HG02759 (cell line): ENCODE measurements at regions not wholly inside any gene's neighbourhood (a gene's known extent, or its start where the extent isn't known, plus 50 kb on each side); places are given as distances from the start of the nearest gene placed in this dataset.

ENCODE experiments used
- ATAC-seq: cut with Tn5 transposase; IDR thresholded peaks from one replicate; pipeline ENCODE4 v1.9.1; 2021; ENCODE audit warnings: mild to moderate bottlenecking, moderate library complexity; ENCODE audit not compliant: unreplicated experiment

DNA sequence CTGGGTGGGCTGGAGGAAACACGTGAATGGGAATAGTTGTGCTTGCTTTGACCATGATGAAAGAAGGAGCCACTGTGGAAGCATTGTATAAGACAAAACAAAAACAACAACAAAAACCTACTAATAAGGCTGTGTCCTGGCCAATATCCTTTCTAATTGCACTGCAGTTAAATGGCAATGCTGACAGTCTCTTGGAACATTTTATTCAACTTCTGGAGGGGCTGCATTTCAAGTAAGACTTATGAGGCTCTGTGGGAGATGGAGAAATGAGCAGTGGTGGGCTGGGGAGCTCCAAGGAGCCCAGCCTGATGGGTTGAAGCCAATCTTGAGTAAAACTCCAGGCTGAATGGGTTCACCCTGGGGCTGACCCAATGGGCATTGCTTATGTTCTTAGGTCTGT is 99.8 kb upstream of the ROPN1 start:
- no peak for ATAC-seq

- no peak for ATAC-seq
Observed at GRCh38 chr3:124092811-124093210, 100.9 kb upstream of the ROPN1 start.

GRCh38 chr3:124094496-124094895 is 102.6 kb upstream of the ROPN1 start:
- no peak for ATAC-seq

- no peak for ATAC-seq
Observed at GRCh38 chr3:124097362-124098131, 105.6 kb upstream of the ROPN1 start.

- no peak for ATAC-seq
Observed at GRCh38 chr3:124101643-124102042, 109.7 kb upstream of the ROPN1 start.

DNA sequence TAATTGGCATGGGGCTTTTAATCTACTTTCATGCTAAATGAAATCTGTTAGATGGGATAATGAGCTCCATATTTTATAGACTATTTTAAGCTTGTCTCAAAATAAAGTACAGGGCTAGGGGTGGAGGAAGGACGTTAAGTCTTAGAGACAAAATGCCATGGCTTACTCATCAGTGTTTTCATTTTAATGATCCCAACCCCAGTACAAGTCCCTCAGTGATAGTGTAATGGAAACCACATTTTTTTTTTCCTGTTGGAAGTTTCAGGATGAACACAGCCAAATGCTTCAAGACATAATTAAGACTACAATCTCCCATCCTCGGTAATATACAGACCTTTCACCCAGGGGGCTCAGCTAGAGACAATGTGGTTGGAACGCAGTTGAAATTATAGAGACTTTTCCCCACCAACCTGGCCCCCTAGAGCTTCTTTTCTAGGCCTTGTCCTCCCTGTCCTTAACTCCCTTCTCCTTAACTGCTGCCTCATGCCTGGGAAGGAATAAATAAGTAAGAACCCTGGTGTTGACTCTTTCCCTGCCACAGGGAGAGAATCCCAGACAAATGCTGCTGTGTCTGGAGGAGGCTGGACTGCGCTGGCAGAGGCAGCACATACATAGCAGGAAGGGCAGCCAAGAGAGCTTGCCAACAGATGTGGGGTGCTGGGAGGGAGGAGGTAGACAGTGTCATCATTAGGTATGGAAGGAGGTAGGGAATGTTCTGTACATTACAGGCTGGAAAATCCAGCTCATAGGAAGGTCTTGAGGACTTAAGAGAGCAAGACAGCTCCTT is 115.4 kb upstream of the ROPN1 start:
- ATAC-seq: no peak

- ATAC-seq: no peak
Observed at GRCh38 chr3:124108446-124108845, 116.5 kb upstream of the ROPN1 start.

DNA sequence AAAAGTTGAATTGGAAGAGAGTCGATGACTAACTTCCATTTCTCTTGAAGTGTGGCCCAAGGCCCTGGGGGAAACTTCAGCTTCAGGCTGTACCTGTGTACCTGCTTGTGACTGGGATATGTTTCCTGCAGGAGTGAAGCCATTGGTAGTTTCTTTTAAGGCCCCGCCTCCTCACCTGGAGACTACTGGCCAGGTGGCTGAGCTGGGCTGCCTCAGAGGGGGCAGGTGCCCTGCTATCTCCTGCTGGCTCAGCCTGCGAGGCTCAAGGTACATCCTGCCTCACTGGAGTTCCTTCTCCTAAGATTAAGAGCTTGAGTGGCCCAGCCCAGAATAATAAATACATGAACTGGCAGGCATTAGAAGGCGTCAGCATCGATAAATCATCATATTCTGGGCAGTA is 121.6 kb upstream of the ROPN1 start:
- no peak for ATAC-seq

DNA sequence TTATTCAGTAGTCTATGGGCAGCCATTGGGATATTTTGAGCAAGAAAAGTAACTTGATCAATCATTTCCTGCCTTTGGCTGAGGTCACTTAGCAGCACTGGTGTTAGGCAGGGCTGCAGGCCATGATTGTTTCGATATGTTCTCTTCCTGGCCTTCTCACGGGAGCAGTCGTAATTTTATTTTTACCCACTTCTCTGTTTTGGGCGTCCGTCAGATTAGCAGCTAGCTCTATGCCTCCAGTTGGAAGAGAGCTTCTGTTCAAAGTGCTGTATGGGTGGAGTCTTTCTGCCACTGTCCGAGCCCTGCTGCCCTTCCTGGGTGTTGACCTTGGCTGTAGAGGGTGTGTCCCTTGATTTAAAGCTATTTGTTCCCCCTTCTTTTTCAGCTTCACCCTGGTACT is 123.4 kb upstream of the ROPN1 start:
- no peak for ATAC-seq

DNA sequence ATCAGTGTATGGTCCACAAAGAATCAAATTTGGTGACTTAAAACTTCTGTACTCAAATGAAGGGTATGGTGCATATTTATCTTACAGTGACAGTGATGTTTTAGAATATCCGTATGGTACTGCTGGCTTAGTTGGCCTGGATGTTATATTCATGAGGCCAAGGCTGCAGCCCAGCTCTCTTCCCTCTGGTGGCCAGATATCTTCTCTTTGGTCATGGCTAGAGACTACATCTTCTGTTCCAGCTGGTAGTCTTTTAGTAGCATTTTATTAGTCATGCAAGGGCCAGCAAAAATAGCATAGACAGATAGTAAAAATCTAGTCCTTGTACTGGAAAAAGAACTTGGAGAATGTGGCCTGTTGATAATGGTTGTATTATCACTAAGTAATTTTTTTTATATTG is 124.0 kb upstream of the ROPN1 start:
- no peak for ATAC-seq

- ATAC-seq: no peak
Observed at GRCh38 chr3:124116906-124117305, 125.0 kb upstream of the ROPN1 start.

DNA sequence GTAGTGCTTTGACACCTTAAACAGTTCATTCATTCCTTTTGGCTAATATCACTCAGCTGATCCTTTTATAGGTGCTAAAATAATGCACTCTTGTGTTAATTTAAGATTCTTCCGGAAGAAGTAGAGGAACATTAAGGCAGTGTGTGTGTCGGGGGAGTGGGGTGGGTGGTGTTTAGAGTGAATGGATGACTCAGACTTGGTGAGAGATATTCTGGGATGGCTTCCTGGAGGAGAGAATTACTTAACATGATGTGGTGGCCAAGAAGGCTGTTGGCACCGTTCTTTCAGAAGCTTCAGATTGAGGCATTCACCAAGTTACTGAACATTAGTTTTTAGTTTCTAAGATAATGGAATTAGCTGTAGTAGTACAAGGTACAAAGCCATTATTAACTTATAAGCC is 125.6 kb upstream of the ROPN1 start:
- ATAC-seq: no peak

- no peak for ATAC-seq
Observed at GRCh38 chr3:124118397-124118796, 126.5 kb upstream of the ROPN1 start.

DNA sequence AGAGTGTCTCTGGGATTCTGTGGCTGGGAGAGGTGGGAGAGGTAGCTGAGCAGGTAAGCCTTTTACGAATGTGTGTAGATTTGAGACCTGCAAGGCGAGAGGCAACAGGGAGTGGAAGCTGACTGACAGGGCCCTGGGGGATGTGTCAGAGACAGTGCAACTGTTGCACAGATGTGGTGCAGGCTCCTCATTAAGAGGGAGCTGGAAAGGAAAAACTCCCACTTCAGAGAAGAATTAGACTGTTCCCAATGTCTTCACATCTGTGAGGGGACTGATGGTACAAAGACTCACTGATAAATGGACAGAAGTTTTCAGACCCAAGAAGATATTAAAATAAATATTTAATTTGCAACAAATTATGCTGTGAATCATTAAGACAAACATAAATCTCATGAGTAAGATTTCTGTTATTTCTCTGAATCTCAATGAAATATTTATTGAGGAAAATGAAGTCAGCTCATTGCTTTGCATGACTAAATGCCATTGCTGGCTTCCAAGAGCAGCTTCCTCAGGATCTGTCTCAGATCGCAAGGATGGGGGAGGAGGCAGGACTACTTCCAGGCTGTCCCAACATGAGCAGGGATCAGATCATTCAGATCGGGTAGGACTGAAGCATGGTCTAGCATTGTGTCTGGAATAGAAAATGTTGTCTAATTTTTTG is 127.3 kb upstream of the ROPN1 start:
- no peak for ATAC-seq

GRCh38 chr3:124121379-124122312 is 129.7 kb upstream of the ROPN1 start:
- ATAC-seq: no peak

DNA sequence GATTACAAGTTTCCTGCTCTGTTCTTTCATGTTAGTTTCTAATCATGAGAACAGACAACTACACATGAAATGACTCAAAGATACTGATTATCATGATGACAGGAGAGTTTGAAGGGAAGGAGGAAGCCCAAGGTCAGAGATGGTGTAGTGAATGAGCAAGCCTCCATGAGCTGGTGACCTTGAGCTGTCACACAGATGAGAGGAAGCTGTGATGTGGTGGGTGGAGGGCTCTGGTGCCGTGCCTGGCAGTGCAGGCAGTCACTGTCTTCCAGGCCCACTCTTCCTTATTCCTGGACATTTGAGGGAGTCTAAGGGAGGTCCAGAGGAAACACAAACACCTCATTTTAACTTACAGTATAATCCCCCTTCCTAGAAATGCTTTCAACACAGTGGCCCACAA is 133.4 kb upstream of the ROPN1 start:
- ATAC-seq: no peak

DNA sequence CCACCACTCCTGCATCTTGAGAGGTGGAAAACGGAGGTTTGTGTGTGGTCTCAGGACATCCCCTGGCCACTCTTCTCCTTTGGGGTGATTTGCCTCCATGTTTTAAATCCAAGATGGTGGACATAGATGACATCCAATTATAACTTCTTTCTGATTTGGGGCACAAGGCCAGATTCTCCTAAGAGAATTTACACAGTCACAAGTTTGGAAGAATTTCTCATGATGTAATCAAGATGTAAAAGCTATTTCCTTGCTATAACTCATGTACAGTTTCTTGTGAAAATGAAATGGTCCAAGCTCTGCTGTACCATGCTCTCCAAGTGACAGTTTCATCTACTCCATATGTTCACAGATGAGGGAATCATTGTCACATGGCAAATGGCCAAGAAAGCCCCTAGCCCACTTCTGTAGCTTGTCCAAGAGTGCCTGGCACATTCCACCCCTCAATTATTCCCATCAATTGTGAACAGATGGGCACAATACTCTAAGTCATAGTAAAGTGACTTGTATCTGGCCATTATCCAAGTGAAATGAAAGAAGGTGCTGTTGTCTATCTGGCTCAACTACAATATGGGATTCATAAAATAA is 134.6 kb upstream of the ROPN1 start:
- no peak for ATAC-seq

GRCh38 chr3:124131158-124131557 is 139.2 kb upstream of the ROPN1 start:
- no peak for ATAC-seq

DNA sequence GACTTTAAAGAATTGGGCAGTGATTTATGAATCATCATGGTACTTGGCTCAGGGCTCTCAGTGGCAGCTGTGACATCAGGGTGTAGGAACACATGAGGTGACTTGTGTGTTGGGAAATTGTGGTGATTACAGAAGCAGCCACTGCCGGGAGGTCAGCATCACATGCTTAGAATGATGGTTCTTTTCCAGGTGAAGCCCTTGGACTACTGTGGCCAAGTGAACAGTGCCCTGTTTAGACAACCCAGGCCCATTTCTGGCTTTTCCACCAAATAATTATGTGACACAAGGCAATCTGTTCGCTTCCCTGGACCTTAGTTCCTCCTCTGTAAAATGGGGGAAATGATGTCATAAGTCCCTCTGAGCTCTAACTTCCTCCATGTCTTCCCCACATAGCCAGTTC is 139.7 kb upstream of the ROPN1 start:
- no peak for ATAC-seq

DNA sequence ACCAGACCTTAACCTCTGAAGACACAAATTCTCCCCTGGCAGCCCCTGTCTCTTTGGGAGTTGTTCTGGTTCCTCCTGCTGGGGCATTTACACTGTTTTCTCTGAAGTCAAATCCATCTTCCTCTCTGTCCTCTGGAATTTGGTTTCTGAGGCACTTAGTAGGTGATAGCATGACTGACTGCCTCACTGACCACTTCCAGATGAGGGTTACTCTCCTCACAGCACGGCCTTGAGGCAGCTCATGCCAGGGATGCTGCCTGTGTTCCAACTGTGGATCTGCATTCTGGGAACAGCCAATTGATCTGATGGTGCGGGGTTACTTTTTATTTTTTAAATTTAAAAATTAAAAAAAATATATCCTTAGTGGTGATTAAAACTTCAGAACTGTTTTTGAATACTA is 140.9 kb upstream of the ROPN1 start:
- ATAC-seq: no peak
